Glutamatergic neuron (in vitro differentiated cells): ENCODE measurements at regions not wholly inside any gene's neighbourhood (a gene's known extent, or its start where the extent isn't known, plus 50 kb on each side); places are given as distances from the start of the nearest gene placed in this dataset.

Experiments used
- DNase-seq: peaks from one replicate; pipeline ENCODE4 v3.0.0; 2022
- H3K27ac Mint-ChIP-seq: one replicate; pipeline ENCODE4 v1.8.0; 2020; ENCODE audit warnings: mild to moderate bottlenecking, mixed read lengths, inconsistent platforms; ENCODE audit not compliant: unreplicated experiment
- H3K27me3 Mint-ChIP-seq: one replicate; pipeline ENCODE4 v1.8.0; 2020; ENCODE audit warnings: mild to moderate bottlenecking, moderate library complexity, mixed read lengths, inconsistent platforms; ENCODE audit not compliant: unreplicated experiment
- H3K36me3 Mint-ChIP-seq: one replicate; pipeline ENCODE4 v1.8.0; 2020; ENCODE audit warnings: mild to moderate bottlenecking, mixed read lengths, inconsistent platforms; ENCODE audit not compliant: unreplicated experiment
- H3K4me1 Mint-ChIP-seq: one replicate; pipeline ENCODE4 v1.8.0; 2020; ENCODE audit warnings: mild to moderate bottlenecking, low read depth, mixed read lengths, inconsistent platforms; ENCODE audit not compliant: unreplicated experiment
- H3K4me3 Mint-ChIP-seq: one replicate; pipeline ENCODE4 v1.8.0; 2020; ENCODE audit warnings: mild to moderate bottlenecking, mixed read lengths, inconsistent platforms; ENCODE audit not compliant: unreplicated experiment
- H3K9me3 Mint-ChIP-seq: one replicate; pipeline ENCODE4 v1.8.0; 2020; ENCODE audit warnings: mild to moderate bottlenecking, moderate library complexity, mixed read lengths, inconsistent platforms; ENCODE audit not compliant: unreplicated experiment
- TF ChIP-seq, protein P1 (sequence below): fragments of 200-600 bp; sonication (generic); IDR thresholded peaks from one replicate; pipeline ENCODE4 v1.5.0; 2021; ENCODE audit not compliant: partially characterized antibody, unreplicated experiment

- Mint-ChIP-seq H3K4me3 (no peak overlapping the region), H3K4me1 (peaks cover 6% of the 10 kb centered on the region), H3K36me3 (no peaks in the 10 kb centered on the region), H3K27ac (no peak overlapping the region), H3K27me3 (no peaks in the 10 kb centered on the region), H3K9me3 (no peaks in the 10 kb centered on the region)
- DNase-seq: no peak
- TF ChIP-seq, protein P1, sequence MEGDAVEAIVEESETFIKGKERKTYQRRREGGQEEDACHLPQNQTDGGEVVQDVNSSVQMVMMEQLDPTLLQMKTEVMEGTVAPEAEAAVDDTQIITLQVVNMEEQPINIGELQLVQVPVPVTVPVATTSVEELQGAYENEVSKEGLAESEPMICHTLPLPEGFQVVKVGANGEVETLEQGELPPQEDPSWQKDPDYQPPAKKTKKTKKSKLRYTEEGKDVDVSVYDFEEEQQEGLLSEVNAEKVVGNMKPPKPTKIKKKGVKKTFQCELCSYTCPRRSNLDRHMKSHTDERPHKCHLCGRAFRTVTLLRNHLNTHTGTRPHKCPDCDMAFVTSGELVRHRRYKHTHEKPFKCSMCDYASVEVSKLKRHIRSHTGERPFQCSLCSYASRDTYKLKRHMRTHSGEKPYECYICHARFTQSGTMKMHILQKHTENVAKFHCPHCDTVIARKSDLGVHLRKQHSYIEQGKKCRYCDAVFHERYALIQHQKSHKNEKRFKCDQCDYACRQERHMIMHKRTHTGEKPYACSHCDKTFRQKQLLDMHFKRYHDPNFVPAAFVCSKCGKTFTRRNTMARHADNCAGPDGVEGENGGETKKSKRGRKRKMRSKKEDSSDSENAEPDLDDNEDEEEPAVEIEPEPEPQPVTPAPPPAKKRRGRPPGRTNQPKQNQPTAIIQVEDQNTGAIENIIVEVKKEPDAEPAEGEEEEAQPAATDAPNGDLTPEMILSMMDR: no peak
Measured at GRCh38 chr19:30891051-30891450, 458.2 kb downstream of the TSHZ3 start.

- Mint-ChIP-seq H3K27ac (no peak overlapping the region), H3K4me3 (no peak overlapping the region), H3K4me1 (peaks cover 3% of the 10 kb centered on the region), H3K9me3 (peaks cover 2% of the 10 kb centered on the region), H3K36me3 (no peaks in the 10 kb centered on the region), H3K27me3 (no peaks in the 10 kb centered on the region)
- TF ChIP-seq, protein P1: no peak
- DNase-seq: no peak
Measured at GRCh38 chr19:30890033-30890432, 459.2 kb downstream of the TSHZ3 start.

DNA sequence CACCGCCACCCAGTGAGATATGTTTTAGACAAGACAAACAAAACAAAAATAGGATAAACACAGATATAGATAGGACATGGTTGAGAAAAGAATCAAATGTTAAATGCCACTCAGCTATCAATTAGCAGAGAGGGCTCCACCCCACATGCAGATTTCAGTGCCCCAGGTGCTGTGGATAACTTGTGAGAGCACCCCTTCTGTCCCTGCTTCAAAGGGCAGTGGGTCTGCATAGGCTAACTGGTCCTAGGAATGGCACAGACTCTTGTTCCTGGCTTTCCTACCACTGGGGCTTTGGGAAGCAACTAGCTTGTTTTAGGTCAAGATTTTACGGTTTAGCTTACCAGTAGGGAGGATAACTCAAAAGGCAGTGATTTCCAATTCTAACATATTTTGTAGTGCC, 460.3 kb downstream of the TSHZ3 start:
- H3K9me3 Mint-ChIP-seq: peaks cover 2% of the 10 kb centered on the region
- H3K27ac Mint-ChIP-seq: no peak overlapping the region
- TF ChIP-seq, protein P1: no peak
- peaks cover 2% of the 10 kb centered on the region for H3K4me1 Mint-ChIP-seq
- DNase-seq: no peak
- no peaks in the 10 kb centered on the region for H3K36me3 Mint-ChIP-seq
- H3K4me3 Mint-ChIP-seq: no peak overlapping the region
- no peaks in the 10 kb centered on the region for H3K27me3 Mint-ChIP-seq

DNA sequence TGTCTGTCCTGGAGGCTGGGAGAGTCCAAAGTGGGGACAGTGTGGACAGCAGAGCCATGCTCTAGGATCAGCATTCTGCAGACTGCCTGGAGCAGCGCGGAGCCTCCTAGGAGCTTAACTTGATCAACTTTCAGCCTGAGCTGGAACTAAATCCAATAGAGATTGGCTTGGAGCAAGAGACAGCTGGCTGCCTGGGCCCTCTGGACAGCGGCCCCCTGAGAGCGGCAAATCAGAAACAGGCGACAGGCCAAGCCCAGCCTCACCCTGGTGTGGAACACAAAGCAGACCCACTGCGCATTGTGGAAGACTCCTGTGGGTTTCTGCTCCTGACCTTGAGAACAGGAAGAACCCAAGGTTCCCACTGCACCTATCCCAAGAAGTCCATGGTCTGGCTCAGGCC, 462.2 kb downstream of the TSHZ3 start:
- Mint-ChIP-seq H3K27me3 (no peaks in the 10 kb centered on the region), H3K36me3 (no peaks in the 10 kb centered on the region), H3K27ac (no peak overlapping the region), H3K4me1 (peaks cover 2% of the 10 kb centered on the region), H3K9me3 (peaks cover 2% of the 10 kb centered on the region), H3K4me3 (no peak overlapping the region)
- TF ChIP-seq, protein P1: no peak
- DNase-seq: no peak

DNA sequence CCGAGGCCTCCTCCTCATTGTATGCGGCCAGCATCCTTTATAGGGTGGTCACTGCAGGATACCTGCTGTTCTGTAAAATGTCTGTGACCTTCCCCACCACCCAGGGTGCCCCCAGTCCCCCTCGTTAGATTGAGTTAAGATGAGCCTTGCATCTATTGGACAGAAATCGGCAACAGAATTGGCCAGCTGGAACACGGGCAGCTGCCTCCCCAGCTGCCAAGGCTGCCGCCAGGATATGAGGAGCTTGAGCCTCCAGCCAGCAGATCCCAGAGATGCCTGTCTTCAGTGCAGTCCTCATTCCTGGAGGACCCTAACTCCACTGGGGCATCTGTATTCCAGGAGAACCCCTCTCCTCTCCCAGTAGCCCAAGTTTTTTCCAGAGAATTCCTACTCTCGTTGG, 463.0 kb downstream of the TSHZ3 start:
- Mint-ChIP-seq H3K36me3 (no peaks in the 10 kb centered on the region), H3K4me3 (no peak overlapping the region), H3K27ac (no peak overlapping the region), H3K4me1 (peaks cover 2% of the 10 kb centered on the region), H3K9me3 (peaks cover 2% of the 10 kb centered on the region), H3K27me3 (no peaks in the 10 kb centered on the region)
- no peak for DNase-seq
- TF ChIP-seq, protein P1: no peak
